Colonic mucosa (tissue), 4 donors: ENCODE measurements at regions not wholly inside any gene's neighbourhood (a gene's known extent, or its start where the extent isn't known, plus 50 kb on each side); places are given as distances from the start of the nearest gene placed in this dataset.

Experiments
- DNase-seq: peaks from one replicate; pipeline ENCODE4 v3.0.0-alpha.2; 2020
- H3K27ac ChIP-seq: fragments of 200-600 bp; one replicate; pipeline ENCODE4 v1.8.0; 2021
- H3K27me3 ChIP-seq: fragments of 200-600 bp; one replicate; pipeline ENCODE4 v1.8.0; 2021
- H3K36me3 ChIP-seq: fragments of 200-600 bp; one replicate; pipeline ENCODE4 v1.8.0; 2021
- H3K4me1 ChIP-seq: fragments of 200-600 bp; one replicate; pipeline ENCODE4 v1.8.0; 2021; ENCODE audit warnings: mild to moderate bottlenecking
- H3K4me3 ChIP-seq: fragments of 200-600 bp; one replicate; pipeline ENCODE4 v1.8.0; 2021
- H3K9ac ChIP-seq, 2 donors: one replicate each; pipeline ENCODE4 v1.7.0; 2013; ENCODE audit warnings: control low read depth in 2 of 2, low read depth in 2 of 2, low read length in 2 of 2
- H3K9me3 ChIP-seq: fragments of 200-600 bp; one replicate; pipeline ENCODE4 v1.8.0; 2021
- CTCF ChIP-seq: fragments of 200-600 bp; IDR thresholded peaks from one replicate; pipeline ENCODE4 v1.8.0; 2022; ENCODE audit warnings: antibody characterized with exemption, mild to moderate bottlenecking
- intact Hi-C: fragments of 100-400 bp; cut with DNase I; formaldehyde crosslinking; loops from one replicate; pipeline ENCODE4 v1.14.1; 2022
- donor health status: healthy.
- donor health status: DM: no; HTN: no; CAD: no.
- donor health status: DM: no; HTN: no; CAD: no.

GRCh38 chr13:77815330-77815729 lies 103.3 kb downstream of the EDNRB start:
- no peaks in the 10 kb centered on the region for H3K4me1 ChIP-seq
- no peak overlapping the region for H3K9ac ChIP-seq
- H3K27me3 ChIP-seq, result no peaks in the 10 kb centered on the region
- H3K27ac ChIP-seq, result no peak overlapping the region
- H3K4me3 ChIP-seq, result no peak overlapping the region
- no peak for DNase-seq
- TF ChIP-seq CTCF, result no peak
- intact Hi-C loops, result no loop called here
- no peaks in the 10 kb centered on the region for H3K36me3 ChIP-seq
- H3K9me3 ChIP-seq, result no peaks in the 10 kb centered on the region
